ENCODE measurements at regions not wholly inside any gene's neighbourhood (a gene's known extent, or its start where the extent isn't known, plus 50 kb on each side); places are given as distances from the start of the nearest gene placed in this dataset.

- TF ChIP-seq CTCF (IDR thresholded peaks at IDR 0.05): no peak
- no peak overlapping the region for H3K27ac Mint-ChIP-seq
These were observed 285.4 kb downstream of the GPR37 start for GRCh38 chr7:124480036-124480820.

GRCh38 chr7:124462249-124462648 lies 303.3 kb downstream of the GPR37 start:
- CTCF ChIA-PET: no interaction called here
- no peak overlapping the region for H3K4me3 Mint-ChIP-seq
- no peaks in the 10 kb centered on the region for H3K36me3 Mint-ChIP-seq (ENCODE audit: low read depth)
- H3K27me3 Mint-ChIP-seq: no peaks in the 10 kb centered on the region
- no peaks in the 10 kb centered on the region for H3K4me1 Mint-ChIP-seq
- peaks cover 4% of the 10 kb centered on the region for H3K9me3 Mint-ChIP-seq
- POLR2A ChIA-PET: no interaction called here
- ATAC-seq (ENCODE audit: low read depth) (no peak), DNase-seq (no peak)
- no peak overlapping the region for H3K27ac Mint-ChIP-seq
- no peak for TF ChIP-seq CTCF (IDR thresholded peaks at IDR 0.05)
- intact Hi-C loops (cut with micrococcal nuclease): no loop called here

More at GRCh38 chr7:124480036-124480820, 285.4 kb downstream of the GPR37 start:
- intact Hi-C loops (cut with micrococcal nuclease): no loop called here
- DNase-seq (no peak), ATAC-seq (ENCODE audit: low read depth) (no peak)
- Mint-ChIP-seq H3K9me3 (no peaks in the 10 kb centered on the region), H3K4me3 (no peak overlapping the region), H3K4me1 (no peaks in the 10 kb centered on the region), H3K36me3 (ENCODE audit: low read depth) (no peaks in the 10 kb centered on the region), H3K27me3 (no peaks in the 10 kb centered on the region)
- ChIA-PET CTCF (no interaction called here), POLR2A (no interaction called here)

DNA sequence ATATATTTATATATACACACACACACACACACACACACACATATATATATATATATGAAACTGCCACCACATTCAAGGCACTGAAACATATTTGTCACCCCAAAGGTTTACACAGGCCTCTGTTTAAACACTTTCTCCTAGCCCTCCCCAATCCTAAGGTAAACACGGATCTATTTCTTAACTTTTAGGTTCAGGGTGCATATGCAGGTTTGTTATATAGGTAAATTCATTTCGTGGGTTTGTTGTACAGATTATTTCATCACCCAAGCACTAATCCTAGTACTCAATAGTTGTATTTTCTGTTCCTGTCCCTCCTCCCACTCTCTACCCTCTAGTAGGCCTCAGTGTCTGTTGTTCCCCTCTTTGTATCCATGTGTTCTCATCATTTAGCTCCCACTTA lies 305.0 kb downstream of the GPR37 start:
- Mint-ChIP-seq H3K36me3 (ENCODE audit: low read depth) (no peaks in the 10 kb centered on the region), H3K27ac (no peak overlapping the region), H3K4me1 (no peaks in the 10 kb centered on the region), H3K4me3 (no peak overlapping the region), H3K9me3 (peaks cover 4% of the 10 kb centered on the region), H3K27me3 (no peaks in the 10 kb centered on the region)
- DNase-seq (no peak), ATAC-seq (ENCODE audit: low read depth) (no peak)
- CTCF ChIA-PET: no interaction called here
- POLR2A ChIA-PET: no interaction called here
- no peak for TF ChIP-seq CTCF (IDR thresholded peaks at IDR 0.05)
- intact Hi-C loops (cut with micrococcal nuclease): no loop called here

DNA sequence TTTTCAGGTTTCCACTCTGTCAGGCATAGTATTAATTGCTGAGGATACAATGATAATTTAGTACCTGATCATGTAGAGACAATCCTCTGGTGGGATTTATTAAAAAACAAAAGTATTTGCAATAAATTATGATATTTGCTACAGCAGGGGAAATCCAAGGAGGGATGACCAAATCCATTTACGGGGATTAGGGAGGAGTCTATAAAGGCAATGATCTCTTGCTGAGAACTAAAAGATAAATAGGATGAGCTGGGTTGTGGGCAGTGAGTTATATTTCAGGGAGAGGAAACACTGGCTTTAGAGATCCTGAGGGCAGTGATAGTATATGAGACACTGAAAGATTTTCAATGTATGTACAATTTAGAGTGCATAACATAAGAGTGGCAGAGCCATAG lies 305.5 kb downstream of the GPR37 start:
- Mint-ChIP-seq H3K4me3 (no peak overlapping the region), H3K36me3 (ENCODE audit: low read depth) (no peaks in the 10 kb centered on the region), H3K27ac (no peak overlapping the region), H3K4me1 (no peaks in the 10 kb centered on the region), H3K9me3 (peaks cover 2% of the 10 kb centered on the region), H3K27me3 (no peaks in the 10 kb centered on the region)
- ChIA-PET POLR2A (no interaction called here), CTCF (no interaction called here)
- ATAC-seq (ENCODE audit: low read depth): no peak
- no peak for TF ChIP-seq CTCF (IDR thresholded peaks at IDR 0.05)
- no peak for DNase-seq
- intact Hi-C loops (cut with micrococcal nuclease): no loop called here

GRCh38 chr7:124459101-124460055 lies 306.2 kb downstream of the GPR37 start:
- no peak for ATAC-seq (ENCODE audit: low read depth)
- intact Hi-C loops (cut with micrococcal nuclease): no loop called here
- H3K27me3 Mint-ChIP-seq: no peaks in the 10 kb centered on the region

More at GRCh38 chr7:124459101-124460055, 306.2 kb downstream of the GPR37 start:
- Mint-ChIP-seq H3K36me3 (ENCODE audit: low read depth) (no peaks in the 10 kb centered on the region), H3K27ac (no peak overlapping the region), H3K4me3 (no peak overlapping the region), H3K9me3 (peaks cover 2% of the 10 kb centered on the region), H3K4me1 (no peaks in the 10 kb centered on the region)
- DNase-seq: no peak
- no peak for TF ChIP-seq CTCF (IDR thresholded peaks at IDR 0.05)
- CTCF ChIA-PET: no interaction called here
- POLR2A ChIA-PET: interaction anchor here (0.6 kb wide), 1 partner anchor 1730 kb away, joined by 11 read pairs; no protein-coding TSS in a partner anchor
